Naive thymus-derived CD4-positive, alpha-beta T cell (primary cell): ENCODE measurements at regions not wholly inside any gene's neighbourhood (a gene's known extent, or its start where the extent isn't known, plus 50 kb on each side); places are given as distances from the start of the nearest gene placed in this dataset.

Experiments
- ATAC-seq: fragments of 150-1000 bp; cut with Tn5 transposase; 2 replicates; pipeline ENCODE4 v1.10.0; 2021; ENCODE audit warnings: mild to moderate bottlenecking, moderate library complexity
- CTCF ChIA-PET: fragments of 350-600 bp; sonication (Branson Sonifier 250); formaldehyde crosslinking; loops from one replicate; lab custom pipeline; 2021; ENCODE audit warnings: antibody characterized with exemption; lab: Charles Lee
- POLR2A ChIA-PET: fragments of 350-600 bp; sonication (Branson Sonifier 250); formaldehyde crosslinking; loops from one replicate; lab custom pipeline; 2021; ENCODE audit warnings: antibody characterized with exemption, inconsistent platforms; lab: Charles Lee
- DNase-seq, 9 donors: peaks; one replicate each; pipeline versions ENCODE4 v3.0.0 to v3.0.0-alpha.2; 2020 to 2022; ENCODE audit warnings: mixed read lengths in 1 of 9
- H3K27ac ChIP-seq: one replicate; pipeline ENCODE4 v1.7.0; 2013; ENCODE audit warnings: mild to moderate bottlenecking, low read depth, low read length, moderate library complexity
- H3K27me3 ChIP-seq, 2 donors: one replicate each; pipeline ENCODE4 v1.7.0; 2013; ENCODE audit warnings: low read length in 2 of 2, mild to moderate bottlenecking in 2 of 2, moderate library complexity in 2 of 2; ENCODE audit not compliant: control insufficient read depth in 2 of 2, insufficient read depth in 2 of 2
- H3K36me3 ChIP-seq, 3 experiments: 1 replicate in 2 of 3; 2 replicates in 1 of 3; pipeline ENCODE4 v1.7.0; 2013; ENCODE audit warnings: low read length in 3 of 3, mild to moderate bottlenecking in 3 of 3, moderate library complexity in 1 of 3; ENCODE audit not compliant: insufficient read depth in 3 of 3, control insufficient read depth in 2 of 3
- H3K4me1 ChIP-seq, 2 donors: one replicate each; pipeline ENCODE4 v1.7.0; 2013; ENCODE audit warnings: low read length in 2 of 2, mild to moderate bottlenecking in 2 of 2, moderate library complexity in 1 of 2; ENCODE audit not compliant: control insufficient read depth in 2 of 2, insufficient read depth in 2 of 2
- H3K4me3 ChIP-seq: 2 replicates; pipeline ENCODE4 v1.7.0; 2013; ENCODE audit warnings: mild to moderate bottlenecking, low read length
- H3K9me3 ChIP-seq, 3 experiments: 1 replicate in 2 of 3; 2 replicates in 1 of 3; pipeline ENCODE4 v1.7.0; 2013; ENCODE audit warnings: low read length in 3 of 3; ENCODE audit not compliant: control insufficient read depth in 2 of 3
- H3K27ac Mint-ChIP-seq, 9 donors: one replicate each; pipeline ENCODE4 v1.8.0; 2020 to 2022; ENCODE audit warnings: mixed read lengths in 9 of 9, mild to moderate bottlenecking in 8 of 9, moderate library complexity in 5 of 9, inconsistent platforms in 2 of 9
- H3K27me3 Mint-ChIP-seq, 5 donors: one replicate each; pipeline ENCODE4 v1.8.0; 2021 to 2022; ENCODE audit warnings: mixed read lengths in 5 of 5, mild to moderate bottlenecking in 1 of 5
- H3K36me3 Mint-ChIP-seq, 5 donors: one replicate each; pipeline ENCODE4 v1.8.0; 2020 to 2022; ENCODE audit warnings: mixed read lengths in 5 of 5, mild to moderate bottlenecking in 3 of 5, inconsistent platforms in 1 of 5
- H3K4me1 Mint-ChIP-seq, 7 donors: one replicate each; pipeline ENCODE4 v1.8.0; 2020 to 2022; ENCODE audit warnings: mixed read lengths in 7 of 7, mild to moderate bottlenecking in 3 of 7, inconsistent platforms in 1 of 7
- H3K4me3 Mint-ChIP-seq, 10 donors: one replicate each; pipeline ENCODE4 v1.8.0; 2020 to 2022; ENCODE audit warnings: mild to moderate bottlenecking in 10 of 10, mixed read lengths in 10 of 10, moderate library complexity in 6 of 10, inconsistent platforms in 2 of 10
- H3K9me3 Mint-ChIP-seq, 11 donors: one replicate each; pipeline ENCODE4 v1.8.0; 2020 to 2022; ENCODE audit warnings: mixed read lengths in 11 of 11, mild to moderate bottlenecking in 4 of 11, inconsistent platforms in 1 of 11, moderate library complexity in 1 of 11
- intact Hi-C, 2 donors: fragments of 100-400 bp; cut with micrococcal nuclease; formaldehyde crosslinking; loops; one replicate each; pipeline ENCODE4 v1.15.1; 2023

- CTCF ChIA-PET = no interaction called here
- DNase-seq = no peak
- Histone ChIP-seq H3K27ac (no peak overlapping the region), H3K36me3 (no peaks in the 10 kb centered on the region), H3K4me1 (no peaks in the 10 kb centered on the region), H3K4me3 (no peak overlapping the region), H3K27me3 (no peaks in the 10 kb centered on the region), H3K9me3 (peaks cover 0 to 6% (median 0%) of the 10 kb centered on the region in 3 experiments)
- Mint-ChIP-seq H3K27ac (no peak overlapping the region), H3K36me3 (no peaks in the 10 kb centered on the region), H3K27me3 (no peaks in the 10 kb centered on the region), H3K4me3 (no peak overlapping the region), H3K4me1 (no peaks in the 10 kb centered on the region), H3K9me3 (peaks cover 1 to 25% (median 6%) of the 10 kb centered on the region in 11 donors)
- intact Hi-C loops = no loop called here
- no peak for ATAC-seq
- POLR2A ChIA-PET = no interaction called here
These were observed 293.0 kb downstream of the ZWINT start for GRCh38 chr10:56068040-56068439.

GRCh38 chr10:56063642-56064041 is 297.4 kb downstream of the ZWINT start:
- no peaks in the 10 kb centered on the region for H3K27me3 ChIP-seq
- H3K9me3 ChIP-seq = peaks cover 0 to 6% (median 0%) of the 10 kb centered on the region in 3 experiments
- H3K4me1 Mint-ChIP-seq = no peaks in the 10 kb centered on the region
- ATAC-seq (no peak), DNase-seq (no peak)
- no peaks in the 10 kb centered on the region for H3K36me3 Mint-ChIP-seq
- no peak overlapping the region for H3K4me3 ChIP-seq
- ChIA-PET CTCF (no interaction called here), POLR2A (interaction anchor here (0.7 kb wide), 1 partner anchor 81 kb away, joined by 3 read pairs; no protein-coding TSS in a partner anchor)
- H3K4me3 Mint-ChIP-seq = no peak overlapping the region
- no peak overlapping the region for H3K27ac Mint-ChIP-seq
- intact Hi-C loops = no loop called here
- H3K27ac ChIP-seq = no peak overlapping the region
- H3K27me3 Mint-ChIP-seq = no peaks in the 10 kb centered on the region
- H3K36me3 ChIP-seq = no peaks in the 10 kb centered on the region
- H3K9me3 Mint-ChIP-seq = peaks cover 4 to 30% (median 11%) of the 10 kb centered on the region in 11 donors
- no peaks in the 10 kb centered on the region for H3K4me1 ChIP-seq

- Mint-ChIP-seq H3K27ac (no peak overlapping the region), H3K9me3 (peaks cover 3 to 19% (median 7%) of the 10 kb centered on the region in 11 donors), H3K4me1 (no peaks in the 10 kb centered on the region), H3K36me3 (no peaks in the 10 kb centered on the region), H3K27me3 (no peaks in the 10 kb centered on the region), H3K4me3 (no peak overlapping the region)
- DNase-seq = no peak
- Histone ChIP-seq H3K27me3 (no peaks in the 10 kb centered on the region), H3K36me3 (no peaks in the 10 kb centered on the region), H3K4me1 (no peaks in the 10 kb centered on the region), H3K9me3 (no peaks in the 10 kb centered on the region), H3K27ac (no peak overlapping the region), H3K4me3 (no peak overlapping the region)
- POLR2A ChIA-PET = no interaction called here
- intact Hi-C loops = no loop called here
- CTCF ChIA-PET = no interaction called here
- no peak for ATAC-seq
These were observed 303.2 kb downstream of the ZWINT start for GRCh38 chr10:56057860-56058259.

- H3K36me3 Mint-ChIP-seq = no peaks in the 10 kb centered on the region
- no peaks in the 10 kb centered on the region for H3K4me1 ChIP-seq
- H3K4me3 ChIP-seq = no peak overlapping the region
- H3K27me3 Mint-ChIP-seq = no peaks in the 10 kb centered on the region
- no peaks in the 10 kb centered on the region for H3K27me3 ChIP-seq
- ATAC-seq (no peak), DNase-seq (no peak)
- no peaks in the 10 kb centered on the region for H3K36me3 ChIP-seq
- intact Hi-C loops = no loop called here
- no peak overlapping the region for H3K27ac Mint-ChIP-seq
- ChIA-PET CTCF (no interaction called here), POLR2A (no interaction called here)
- no peaks in the 10 kb centered on the region for H3K4me1 Mint-ChIP-seq
- no peak overlapping the region for H3K27ac ChIP-seq
- H3K9me3 ChIP-seq = no peaks in the 10 kb centered on the region
- peaks cover 0 to 13% (median 4%) of the 10 kb centered on the region in 11 donors for H3K9me3 Mint-ChIP-seq
- H3K4me3 Mint-ChIP-seq = no peak overlapping the region
These were observed 325.6 kb downstream of the ZWINT start for GRCh38 chr10:56035489-56035888.

- H3K36me3 Mint-ChIP-seq = no peaks in the 10 kb centered on the region
- Histone ChIP-seq H3K4me3 (no peak overlapping the region), H3K4me1 (no peaks in the 10 kb centered on the region), H3K36me3 (no peaks in the 10 kb centered on the region), H3K27me3 (no peaks in the 10 kb centered on the region), H3K27ac (no peak overlapping the region), H3K9me3 (no peaks in the 10 kb centered on the region)
- no peak overlapping the region for H3K27ac Mint-ChIP-seq
- H3K27me3 Mint-ChIP-seq = no peaks in the 10 kb centered on the region
- ChIA-PET CTCF (no interaction called here), POLR2A (no interaction called here)
- ATAC-seq (no peak), DNase-seq (no peak)
- H3K4me3 Mint-ChIP-seq = no peak overlapping the region
- intact Hi-C loops = no loop called here
- H3K9me3 Mint-ChIP-seq = peaks cover 0 to 5% (median 0%) of the 10 kb centered on the region in 11 donors
- H3K4me1 Mint-ChIP-seq = no peaks in the 10 kb centered on the region
These were observed 332.5 kb downstream of the ZWINT start for GRCh38 chr10:56028298-56029132.

- peaks cover 0 to 24% (median 4%) of the 10 kb centered on the region in 11 donors for H3K9me3 Mint-ChIP-seq
- ChIA-PET POLR2A (no interaction called here), CTCF (no interaction called here)
- no peak overlapping the region for H3K4me3 ChIP-seq
- ATAC-seq = no peak
- DNase-seq = no peak
- no peaks in the 10 kb centered on the region for H3K36me3 Mint-ChIP-seq
- H3K27ac ChIP-seq = no peak overlapping the region
- H3K9me3 ChIP-seq = peaks cover 0 to 3% (median 0%) of the 10 kb centered on the region in 3 experiments
- H3K4me1 ChIP-seq = no peaks in the 10 kb centered on the region
- H3K36me3 ChIP-seq = no peaks in the 10 kb centered on the region
- H3K27ac Mint-ChIP-seq = no peak overlapping the region
- intact Hi-C loops = no loop called here
- H3K27me3 Mint-ChIP-seq = no peaks in the 10 kb centered on the region
- no peaks in the 10 kb centered on the region for H3K27me3 ChIP-seq
- no peak overlapping the region for H3K4me3 Mint-ChIP-seq
- no peaks in the 10 kb centered on the region for H3K4me1 Mint-ChIP-seq
These were observed 349.0 kb downstream of the ZWINT start for GRCh38 chr10:56012101-56012500.

- Mint-ChIP-seq H3K9me3 (peaks cover 0 to 6% (median 2%) of the 10 kb centered on the region in 11 donors), H3K4me1 (no peaks in the 10 kb centered on the region), H3K4me3 (no peak overlapping the region), H3K36me3 (no peaks in the 10 kb centered on the region), H3K27me3 (no peaks in the 10 kb centered on the region), H3K27ac (no peak overlapping the region)
- Histone ChIP-seq H3K27ac (no peak overlapping the region), H3K27me3 (no peaks in the 10 kb centered on the region), H3K36me3 (no peaks in the 10 kb centered on the region), H3K9me3 (no peaks in the 10 kb centered on the region), H3K4me3 (no peak overlapping the region), H3K4me1 (no peaks in the 10 kb centered on the region)
- intact Hi-C loops = no loop called here
- ATAC-seq (no peak), DNase-seq (no peak)
- CTCF ChIA-PET = no interaction called here
- POLR2A ChIA-PET = no interaction called here
These were observed 357.5 kb downstream of the ZWINT start for GRCh38 chr10:56003555-56003954.
